Right lobe of liver (tissue), 4 donors: ENCODE measurements at regions not wholly inside any gene's neighbourhood (a gene's known extent, or its start where the extent isn't known, plus 50 kb on each side); places are given as distances from the start of the nearest gene placed in this dataset.

Source experiments
- POLR2A ChIP-seq: fragments of 450-650 bp; IDR thresholded peaks from one replicate; pipeline ENCODE4 v1.6.1; 2017; ENCODE audit warnings: antibody characterized with exemption, mild to moderate bottlenecking
- TF ChIP-seq, protein P1 (sequence below), 4 donors: fragments of 200-600 bp in 3 of 4; fragments of 450-650 bp in 1 of 4; IDR thresholded peaks; one replicate each; pipeline versions ENCODE4 v1.5.1 to v1.8.0; 2016 to 2022; ENCODE audit warnings: antibody characterized with exemption in 4 of 4, mild to moderate bottlenecking in 2 of 4
- donor health status: DM: no; HTN: no; CAD: no.
- donor health status: DM: no; HTN: no; CAD: no.
- donor health status: DM: no; HTN: yes; CAD: no.

DNA sequence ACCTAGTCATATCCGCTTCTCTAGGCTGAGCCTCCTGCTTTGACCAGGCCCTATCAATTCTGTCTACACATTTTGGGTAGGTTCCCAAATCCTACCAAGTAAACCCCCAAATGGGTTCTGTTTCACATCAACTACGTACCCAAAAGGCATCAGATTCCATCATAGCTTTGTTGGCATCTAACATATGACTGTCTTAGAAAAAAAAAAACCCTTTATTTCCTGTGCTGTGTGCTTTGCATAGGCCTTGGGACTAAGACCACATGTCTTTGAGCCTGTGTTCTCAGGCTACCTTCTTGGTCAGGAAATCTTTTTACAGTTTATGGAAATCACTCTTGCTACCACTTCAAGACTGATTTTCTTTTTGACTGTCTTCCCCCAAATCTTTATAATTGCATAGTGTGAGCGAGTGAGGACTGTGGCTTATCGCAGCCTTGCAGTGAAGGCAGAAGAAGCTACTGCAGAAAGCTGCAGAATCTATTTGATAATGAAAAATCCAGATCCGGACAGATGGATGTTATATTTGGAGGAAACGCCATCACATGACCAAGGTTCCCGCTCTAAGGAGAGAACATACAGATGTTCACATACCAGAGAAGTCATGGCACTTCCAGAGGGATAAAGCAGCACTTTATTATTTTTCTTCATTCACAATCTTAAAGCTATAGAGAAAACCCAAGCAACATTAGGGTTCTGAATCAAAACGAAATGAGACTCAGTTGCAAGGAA lies 111.2 kb downstream of the EOMES start:
- TF ChIP-seq, protein P1, sequence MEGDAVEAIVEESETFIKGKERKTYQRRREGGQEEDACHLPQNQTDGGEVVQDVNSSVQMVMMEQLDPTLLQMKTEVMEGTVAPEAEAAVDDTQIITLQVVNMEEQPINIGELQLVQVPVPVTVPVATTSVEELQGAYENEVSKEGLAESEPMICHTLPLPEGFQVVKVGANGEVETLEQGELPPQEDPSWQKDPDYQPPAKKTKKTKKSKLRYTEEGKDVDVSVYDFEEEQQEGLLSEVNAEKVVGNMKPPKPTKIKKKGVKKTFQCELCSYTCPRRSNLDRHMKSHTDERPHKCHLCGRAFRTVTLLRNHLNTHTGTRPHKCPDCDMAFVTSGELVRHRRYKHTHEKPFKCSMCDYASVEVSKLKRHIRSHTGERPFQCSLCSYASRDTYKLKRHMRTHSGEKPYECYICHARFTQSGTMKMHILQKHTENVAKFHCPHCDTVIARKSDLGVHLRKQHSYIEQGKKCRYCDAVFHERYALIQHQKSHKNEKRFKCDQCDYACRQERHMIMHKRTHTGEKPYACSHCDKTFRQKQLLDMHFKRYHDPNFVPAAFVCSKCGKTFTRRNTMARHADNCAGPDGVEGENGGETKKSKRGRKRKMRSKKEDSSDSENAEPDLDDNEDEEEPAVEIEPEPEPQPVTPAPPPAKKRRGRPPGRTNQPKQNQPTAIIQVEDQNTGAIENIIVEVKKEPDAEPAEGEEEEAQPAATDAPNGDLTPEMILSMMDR (IDR thresholded peaks at IDR 0.05): no peak
- no peak for TF ChIP-seq POLR2A
